ENCODE measurements at regions not wholly inside any gene's neighbourhood (a gene's known extent, or its start where the extent isn't known, plus 50 kb on each side); places are given as distances from the start of the nearest gene placed in this dataset.

DNA sequence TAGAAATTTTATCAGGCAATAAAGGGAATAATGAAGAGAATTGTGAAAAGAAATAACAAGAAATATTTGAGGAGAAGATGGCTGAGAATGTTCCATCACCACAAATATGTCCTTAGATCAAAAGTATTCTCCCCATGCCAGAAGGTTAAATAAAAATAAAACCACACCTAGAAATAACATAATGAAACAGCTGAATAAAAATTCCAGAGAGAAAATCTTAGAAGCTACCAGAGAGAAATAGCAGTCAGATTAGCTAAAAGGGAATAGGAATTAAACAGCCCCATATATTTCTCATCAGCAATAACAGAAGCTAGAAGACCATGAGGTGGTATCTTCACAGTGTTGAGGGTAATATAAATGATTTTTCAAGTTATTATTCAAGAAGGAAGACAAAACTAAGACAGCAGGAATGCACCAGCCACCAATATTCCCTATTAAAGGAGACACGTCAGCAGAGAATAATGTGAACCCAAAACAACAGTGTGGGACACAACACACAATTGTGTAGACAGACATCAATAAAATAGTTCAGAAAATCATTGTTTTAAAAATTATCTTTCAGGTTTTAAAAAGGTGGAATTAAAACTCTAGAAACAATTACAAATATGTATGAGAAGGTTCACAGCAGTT lies 82.0 kb upstream of the NEDD4L start:
- H4K20me1 ChIP-seq (ENCODE audit: low read depth, low read length), result no peaks in the 10 kb centered on the region
- no peak overlapping the region for H3K27ac ChIP-seq (ENCODE audit: low read depth, low read length)
- H3K9me3 ChIP-seq (ENCODE audit: insufficient read depth, low read length), result no peaks in the 10 kb centered on the region
- no peak overlapping the region for H3K4me2 ChIP-seq (ENCODE audit: low read depth, low read length, poor library complexity, severe bottlenecking)
- TF ChIP-seq, protein P1, sequence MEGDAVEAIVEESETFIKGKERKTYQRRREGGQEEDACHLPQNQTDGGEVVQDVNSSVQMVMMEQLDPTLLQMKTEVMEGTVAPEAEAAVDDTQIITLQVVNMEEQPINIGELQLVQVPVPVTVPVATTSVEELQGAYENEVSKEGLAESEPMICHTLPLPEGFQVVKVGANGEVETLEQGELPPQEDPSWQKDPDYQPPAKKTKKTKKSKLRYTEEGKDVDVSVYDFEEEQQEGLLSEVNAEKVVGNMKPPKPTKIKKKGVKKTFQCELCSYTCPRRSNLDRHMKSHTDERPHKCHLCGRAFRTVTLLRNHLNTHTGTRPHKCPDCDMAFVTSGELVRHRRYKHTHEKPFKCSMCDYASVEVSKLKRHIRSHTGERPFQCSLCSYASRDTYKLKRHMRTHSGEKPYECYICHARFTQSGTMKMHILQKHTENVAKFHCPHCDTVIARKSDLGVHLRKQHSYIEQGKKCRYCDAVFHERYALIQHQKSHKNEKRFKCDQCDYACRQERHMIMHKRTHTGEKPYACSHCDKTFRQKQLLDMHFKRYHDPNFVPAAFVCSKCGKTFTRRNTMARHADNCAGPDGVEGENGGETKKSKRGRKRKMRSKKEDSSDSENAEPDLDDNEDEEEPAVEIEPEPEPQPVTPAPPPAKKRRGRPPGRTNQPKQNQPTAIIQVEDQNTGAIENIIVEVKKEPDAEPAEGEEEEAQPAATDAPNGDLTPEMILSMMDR (IDR thresholded peaks at IDR 0.05; ENCODE audit: insufficient read depth, low read length, poor library complexity, severe bottlenecking), result no peak
- no peak for TF ChIP-seq EZH2phosphoT487 (conservative IDR thresholded peaks at IDR 0.05; ENCODE audit: low read length)
- no peak overlapping the region for H3K9ac ChIP-seq (ENCODE audit: low read length)
- no peaks in the 10 kb centered on the region for H3F3A ChIP-seq (ENCODE audit: insufficient read depth)
- no peaks in the 10 kb centered on the region for H3K36me3 ChIP-seq (ENCODE audit: low read length)
- no peak overlapping the region for H2AFZ ChIP-seq (ENCODE audit: low read depth, low read length, severe bottlenecking)
- no peak overlapping the region for H3K4me3 ChIP-seq (ENCODE audit: insufficient read depth, low read length, poor library complexity, severe bottlenecking)
- no peaks in the 10 kb centered on the region for H3K9me2 ChIP-seq (replicated peaks; ENCODE audit: insufficient read depth, low read length)
- H3K79me2 ChIP-seq (ENCODE audit: insufficient read depth, low read length), result no peaks in the 10 kb centered on the region
- H3K27me3 ChIP-seq (ENCODE audit: low read length), result no peaks in the 10 kb centered on the region

DNA sequence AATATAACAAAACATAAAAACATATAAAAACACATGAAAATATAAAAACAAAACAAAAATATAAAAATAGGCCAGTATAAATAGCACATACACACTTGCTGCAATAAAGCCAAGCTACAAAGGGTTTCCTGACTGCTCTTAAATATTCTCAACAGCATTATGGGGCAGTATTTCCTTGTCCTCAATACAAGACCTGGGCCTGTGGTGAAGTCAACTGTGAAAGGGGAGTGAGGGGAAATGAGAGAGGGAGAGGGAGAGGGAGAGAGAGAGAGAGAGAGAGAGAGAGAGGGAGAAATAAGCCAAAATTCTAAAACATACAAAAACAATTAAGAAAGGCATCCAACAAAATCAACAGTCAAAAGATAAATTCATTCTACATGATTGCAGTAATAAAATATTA lies 82.6 kb upstream of the NEDD4L start:
- H3K79me2 ChIP-seq (ENCODE audit: insufficient read depth, low read length), result no peaks in the 10 kb centered on the region
- TF ChIP-seq, protein P1 (IDR thresholded peaks at IDR 0.05; ENCODE audit: insufficient read depth, low read length, poor library complexity, severe bottlenecking), result no peak
- TF ChIP-seq EZH2phosphoT487 (conservative IDR thresholded peaks at IDR 0.05; ENCODE audit: low read length), result no peak
- H3K4me3 ChIP-seq (ENCODE audit: insufficient read depth, low read length, poor library complexity, severe bottlenecking), result no peak overlapping the region
- H3K36me3 ChIP-seq (ENCODE audit: low read length), result no peaks in the 10 kb centered on the region
- no peaks in the 10 kb centered on the region for H3K27me3 ChIP-seq (ENCODE audit: low read length)
- H3K9me3 ChIP-seq (ENCODE audit: insufficient read depth, low read length), result no peaks in the 10 kb centered on the region
- H3K9ac ChIP-seq (ENCODE audit: low read length), result no peak overlapping the region
- no peaks in the 10 kb centered on the region for H3F3A ChIP-seq (ENCODE audit: insufficient read depth)
- H3K9me2 ChIP-seq (replicated peaks; ENCODE audit: insufficient read depth, low read length), result no peaks in the 10 kb centered on the region
- H2AFZ ChIP-seq (ENCODE audit: low read depth, low read length, severe bottlenecking), result no peak overlapping the region
- H3K4me2 ChIP-seq (ENCODE audit: low read depth, low read length, poor library complexity, severe bottlenecking), result no peak overlapping the region
- H4K20me1 ChIP-seq (ENCODE audit: low read depth, low read length), result no peaks in the 10 kb centered on the region
- no peak overlapping the region for H3K27ac ChIP-seq (ENCODE audit: low read depth, low read length)

DNA sequence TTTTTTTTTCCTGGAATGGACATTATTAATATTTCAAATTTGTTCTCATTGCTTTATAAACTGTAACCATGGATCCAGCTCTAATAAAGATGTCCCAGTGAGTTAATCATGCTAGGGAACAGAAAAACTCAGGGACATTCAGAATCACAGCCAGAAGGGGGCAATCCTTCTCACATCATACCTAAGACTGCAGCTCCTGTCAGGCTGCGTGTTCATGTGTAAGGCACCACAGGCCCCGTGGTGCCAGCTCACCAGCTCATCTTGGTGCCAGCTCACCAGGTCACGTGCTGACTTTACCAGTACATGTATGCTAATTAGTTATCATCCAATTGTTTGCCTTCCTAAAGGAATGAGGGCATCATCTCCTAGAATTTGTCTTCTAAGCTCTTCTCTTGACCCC lies 84.7 kb upstream of the NEDD4L start:
- Histone ChIP-seq H3K4me3 (ENCODE audit: insufficient read depth, low read length, poor library complexity, severe bottlenecking) (no peak overlapping the region), H4K20me1 (ENCODE audit: low read depth, low read length) (no peaks in the 10 kb centered on the region), H3K27me3 (ENCODE audit: low read length) (no peaks in the 10 kb centered on the region), H2AFZ (ENCODE audit: low read depth, low read length, severe bottlenecking) (no peak overlapping the region), H3K9me2 (replicated peaks; ENCODE audit: insufficient read depth, low read length) (no peaks in the 10 kb centered on the region), H3F3A (ENCODE audit: insufficient read depth) (no peaks in the 10 kb centered on the region), H3K9me3 (ENCODE audit: insufficient read depth, low read length) (no peaks in the 10 kb centered on the region), H3K9ac (ENCODE audit: low read length) (no peak overlapping the region), H3K36me3 (ENCODE audit: low read length) (no peaks in the 10 kb centered on the region), H3K27ac (ENCODE audit: low read depth, low read length) (no peak overlapping the region), H3K79me2 (ENCODE audit: insufficient read depth, low read length) (no peaks in the 10 kb centered on the region), H3K4me2 (ENCODE audit: low read depth, low read length, poor library complexity, severe bottlenecking) (no peak overlapping the region)
- TF ChIP-seq, protein P1 (IDR thresholded peaks at IDR 0.05; ENCODE audit: insufficient read depth, low read length, poor library complexity, severe bottlenecking), result peak; percentile 38
- TF ChIP-seq EZH2phosphoT487 (conservative IDR thresholded peaks at IDR 0.05; ENCODE audit: low read length), result no peak
